IMR-90 (cell line): ENCODE measurements at regions not wholly inside any gene's neighbourhood (a gene's known extent, or its start where the extent isn't known, plus 50 kb on each side); places are given as distances from the start of the nearest gene placed in this dataset.

Experiments used
- BHLHE40 ChIP-seq: fragments of 150-350 bp; IDR thresholded peaks from 2 replicates; pipeline ENCODE4 v1.6.1; 2016; ENCODE audit warnings: mild to moderate bottlenecking, low read depth, low read length
- CEBPB ChIP-seq: IDR thresholded peaks from 2 replicates; pipeline ENCODE4 v1.6.1; 2012; ENCODE audit warnings: low read depth, low read length, improper control_type of control experiment
- MXI1 ChIP-seq: IDR thresholded peaks from 2 replicates; pipeline ENCODE4 v1.6.1; 2012; ENCODE audit warnings: low read depth, mild to moderate bottlenecking, low read length, moderate library complexity, borderline replicate concordance
- POLR2A ChIP-seq: IDR thresholded peaks from 2 replicates; pipeline ENCODE4 v1.6.1; 2012; ENCODE audit warnings: mild to moderate bottlenecking, low read depth, low read length
- RFX5 ChIP-seq: IDR thresholded peaks from 2 replicates; pipeline ENCODE4 v1.8.0; 2012; ENCODE audit warnings: low read depth, mild to moderate bottlenecking, low read length, moderate library complexity
- TF ChIP-seq, protein P1 (sequence below): conservative IDR thresholded peaks from 2 replicates; pipeline ENCODE4 v1.5.1; 2012; ENCODE audit warnings: mild to moderate bottlenecking, low read depth, low read length, improper control_type of control experiment

DNA sequence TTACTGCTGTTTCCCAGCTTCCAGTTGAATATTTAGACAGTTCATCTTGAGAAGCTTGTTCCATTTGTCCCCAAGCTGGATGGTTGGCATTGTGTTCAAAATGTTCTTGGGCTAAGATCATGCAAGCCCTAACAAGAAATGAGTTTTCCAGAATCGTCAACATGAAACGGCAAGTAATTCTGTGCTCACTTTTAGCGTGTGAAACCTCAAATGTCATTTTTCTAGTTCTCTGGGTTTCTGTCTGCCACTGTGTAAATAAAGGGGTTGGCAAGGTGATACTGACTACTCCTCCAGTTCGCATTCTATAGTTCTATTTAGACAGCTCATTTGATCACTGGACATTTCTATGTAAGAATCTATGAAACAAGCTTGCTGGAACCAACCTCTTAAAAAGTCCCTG, 194.0 kb downstream of the AHR start:
- TF ChIP-seq POLR2A: no peak
- TF ChIP-seq, protein P1, sequence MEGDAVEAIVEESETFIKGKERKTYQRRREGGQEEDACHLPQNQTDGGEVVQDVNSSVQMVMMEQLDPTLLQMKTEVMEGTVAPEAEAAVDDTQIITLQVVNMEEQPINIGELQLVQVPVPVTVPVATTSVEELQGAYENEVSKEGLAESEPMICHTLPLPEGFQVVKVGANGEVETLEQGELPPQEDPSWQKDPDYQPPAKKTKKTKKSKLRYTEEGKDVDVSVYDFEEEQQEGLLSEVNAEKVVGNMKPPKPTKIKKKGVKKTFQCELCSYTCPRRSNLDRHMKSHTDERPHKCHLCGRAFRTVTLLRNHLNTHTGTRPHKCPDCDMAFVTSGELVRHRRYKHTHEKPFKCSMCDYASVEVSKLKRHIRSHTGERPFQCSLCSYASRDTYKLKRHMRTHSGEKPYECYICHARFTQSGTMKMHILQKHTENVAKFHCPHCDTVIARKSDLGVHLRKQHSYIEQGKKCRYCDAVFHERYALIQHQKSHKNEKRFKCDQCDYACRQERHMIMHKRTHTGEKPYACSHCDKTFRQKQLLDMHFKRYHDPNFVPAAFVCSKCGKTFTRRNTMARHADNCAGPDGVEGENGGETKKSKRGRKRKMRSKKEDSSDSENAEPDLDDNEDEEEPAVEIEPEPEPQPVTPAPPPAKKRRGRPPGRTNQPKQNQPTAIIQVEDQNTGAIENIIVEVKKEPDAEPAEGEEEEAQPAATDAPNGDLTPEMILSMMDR: no peak
- TF ChIP-seq MXI1: no peak
- no peak for TF ChIP-seq BHLHE40
- no peak for TF ChIP-seq CEBPB
- no peak for TF ChIP-seq RFX5
